ENCODE measurements at regions not wholly inside any gene's neighbourhood (a gene's known extent, or its start where the extent isn't known, plus 50 kb on each side); places are given as distances from the start of the nearest gene placed in this dataset.

DNA sequence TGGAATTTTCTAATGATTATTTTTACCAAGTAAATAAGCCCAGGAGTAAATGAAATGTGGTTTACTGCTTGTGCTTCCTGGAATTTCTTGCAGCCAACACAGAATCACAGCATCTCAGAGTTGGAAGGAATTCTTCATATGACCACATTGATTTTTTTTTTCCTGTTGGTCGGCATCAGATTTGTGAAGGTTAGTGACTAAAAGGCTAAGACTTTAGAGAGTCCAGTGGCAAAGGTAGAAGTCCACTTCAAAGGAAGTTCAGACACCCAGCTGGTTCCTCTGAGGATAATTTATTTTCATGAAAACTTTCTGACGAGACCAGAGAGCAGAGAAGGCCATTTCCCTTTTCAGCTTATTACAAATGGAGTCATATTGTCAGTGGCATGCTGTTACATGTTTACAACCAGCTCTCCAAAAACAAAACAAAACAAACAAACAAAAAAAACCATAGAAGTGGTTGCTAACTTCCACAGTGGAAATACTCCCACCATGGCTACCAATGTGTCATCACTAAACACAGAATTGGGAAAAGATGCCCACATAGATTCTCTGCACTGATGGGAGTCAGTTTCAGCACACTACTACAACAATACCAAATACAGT, 77.2 kb upstream of the CDC42BPA start:
- no peaks in the 10 kb centered on the region for H3K4me1 ChIP-seq (ENCODE audit: control insufficient read depth, insufficient read depth, low read length)
- no peak overlapping the region for H3K9ac ChIP-seq (ENCODE audit: low read length)
- H3K9me3 ChIP-seq (ENCODE audit: control insufficient read depth, insufficient read depth, low read depth, low read length) = no peaks in the 10 kb centered on the region
- no peaks in the 10 kb centered on the region for H3K36me3 ChIP-seq (ENCODE audit: control insufficient read depth, insufficient read depth, low read length)
- no peak overlapping the region for H3K4me3 ChIP-seq (ENCODE audit: low read depth, low read length)
- H3K27me3 ChIP-seq (ENCODE audit: control insufficient read depth, insufficient read depth, low read length) = no peaks in the 10 kb centered on the region
- no peak overlapping the region for H3K27ac ChIP-seq (ENCODE audit: low read depth, low read length)

GRCh38 chr1:227392984-227393764, 74.9 kb upstream of the CDC42BPA start:
- Histone ChIP-seq H3K27ac (ENCODE audit: low read depth, low read length) (no peak overlapping the region), H3K9ac (ENCODE audit: low read length) (no peak overlapping the region), H3K4me3 (ENCODE audit: low read depth, low read length) (no peak overlapping the region), H3K36me3 (ENCODE audit: control insufficient read depth, insufficient read depth, low read length) (no peaks in the 10 kb centered on the region), H3K4me1 (ENCODE audit: control insufficient read depth, insufficient read depth, low read length) (peaks cover 3% of the 10 kb centered on the region; the same call in 1 of the 2 replicates), H3K9me3 (ENCODE audit: control insufficient read depth, insufficient read depth, low read depth, low read length) (no peaks in the 10 kb centered on the region), H3K27me3 (ENCODE audit: control insufficient read depth, insufficient read depth, low read length) (no peaks in the 10 kb centered on the region)

- no peak overlapping the region for H3K4me3 ChIP-seq (ENCODE audit: low read depth, low read length)
- no peak overlapping the region for H3K9ac ChIP-seq (ENCODE audit: low read length)
- no peaks in the 10 kb centered on the region for H3K9me3 ChIP-seq (ENCODE audit: control insufficient read depth, insufficient read depth, low read depth, low read length)
- H3K27me3 ChIP-seq (ENCODE audit: control insufficient read depth, insufficient read depth, low read length) = no peaks in the 10 kb centered on the region
- no peak overlapping the region for H3K27ac ChIP-seq (ENCODE audit: low read depth, low read length)
- peaks cover 3% of the 10 kb centered on the region; the same call in 1 of the 2 replicates for H3K4me1 ChIP-seq (ENCODE audit: control insufficient read depth, insufficient read depth, low read length)
- H3K36me3 ChIP-seq (ENCODE audit: control insufficient read depth, insufficient read depth, low read length) = no peaks in the 10 kb centered on the region
Observed at GRCh38 chr1:227391879-227392278, 73.6 kb upstream of the CDC42BPA start.

GRCh38 chr1:227391211-227391610, 72.9 kb upstream of the CDC42BPA start:
- Histone ChIP-seq H3K4me1 (ENCODE audit: control insufficient read depth, insufficient read depth, low read length) (peaks cover 3% of the 10 kb centered on the region; the same call in 1 of the 2 replicates), H3K27ac (ENCODE audit: low read depth, low read length) (no peak overlapping the region), H3K9ac (ENCODE audit: low read length) (no peak overlapping the region), H3K4me3 (ENCODE audit: low read depth, low read length) (no peak overlapping the region), H3K27me3 (ENCODE audit: control insufficient read depth, insufficient read depth, low read length) (no peaks in the 10 kb centered on the region), H3K36me3 (ENCODE audit: control insufficient read depth, insufficient read depth, low read length) (no peaks in the 10 kb centered on the region), H3K9me3 (ENCODE audit: control insufficient read depth, insufficient read depth, low read depth, low read length) (no peaks in the 10 kb centered on the region)

DNA sequence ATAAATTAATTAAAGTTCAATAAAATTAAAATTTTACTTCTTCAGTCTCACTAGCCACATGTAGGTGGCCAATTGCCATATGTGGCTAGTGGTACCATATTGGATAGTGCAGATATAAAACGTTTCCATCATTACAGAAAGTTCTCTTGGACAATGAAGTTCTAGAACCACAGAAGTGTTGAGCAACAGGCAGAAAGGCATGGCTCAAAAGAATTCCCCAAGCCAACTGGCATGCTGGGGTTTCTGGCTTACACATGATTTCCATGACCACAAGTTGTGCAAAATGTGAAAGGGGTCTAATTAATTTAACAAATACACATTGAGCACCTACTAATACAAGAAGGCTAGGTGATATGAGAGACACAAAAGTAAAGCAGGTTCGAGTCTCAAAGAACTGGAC, 72.2 kb upstream of the CDC42BPA start:
- no peaks in the 10 kb centered on the region for H3K9me3 ChIP-seq (ENCODE audit: control insufficient read depth, insufficient read depth, low read depth, low read length)
- H3K27me3 ChIP-seq (ENCODE audit: control insufficient read depth, insufficient read depth, low read length) = no peaks in the 10 kb centered on the region
- no peak overlapping the region for H3K27ac ChIP-seq (ENCODE audit: low read depth, low read length)
- H3K4me3 ChIP-seq (ENCODE audit: low read depth, low read length) = no peak overlapping the region
- H3K4me1 ChIP-seq (ENCODE audit: control insufficient read depth, insufficient read depth, low read length) = peaks cover 3% of the 10 kb centered on the region; the same call in 1 of the 2 replicates
- H3K9ac ChIP-seq (ENCODE audit: low read length) = no peak overlapping the region
- no peaks in the 10 kb centered on the region for H3K36me3 ChIP-seq (ENCODE audit: control insufficient read depth, insufficient read depth, low read length)

GRCh38 chr1:227388214-227389168, 70.2 kb upstream of the CDC42BPA start:
- Histone ChIP-seq H3K36me3 (ENCODE audit: control insufficient read depth, insufficient read depth, low read length) (no peaks in the 10 kb centered on the region), H3K9ac (ENCODE audit: low read length) (no peak overlapping the region), H3K27ac (ENCODE audit: low read depth, low read length) (no peak overlapping the region), H3K9me3 (ENCODE audit: control insufficient read depth, insufficient read depth, low read depth, low read length) (no peaks in the 10 kb centered on the region), H3K4me1 (ENCODE audit: control insufficient read depth, insufficient read depth, low read length) (peaks cover 3% of the 10 kb centered on the region; the same call in 1 of the 2 replicates), H3K4me3 (ENCODE audit: low read depth, low read length) (no peak overlapping the region), H3K27me3 (ENCODE audit: control insufficient read depth, insufficient read depth, low read length) (no peaks in the 10 kb centered on the region)

GRCh38 chr1:227379555-227379892, 61.2 kb upstream of the CDC42BPA start:
- Histone ChIP-seq H3K4me3 (ENCODE audit: low read depth, low read length) (no peak overlapping the region), H3K27me3 (ENCODE audit: control insufficient read depth, insufficient read depth, low read length) (no peaks in the 10 kb centered on the region), H3K4me1 (ENCODE audit: control insufficient read depth, insufficient read depth, low read length) (peaks cover 20% of the 10 kb centered on the region; the same call in 1 of the 2 replicates), H3K9me3 (ENCODE audit: control insufficient read depth, insufficient read depth, low read depth, low read length) (no peaks in the 10 kb centered on the region), H3K36me3 (ENCODE audit: control insufficient read depth, insufficient read depth, low read length) (no peaks in the 10 kb centered on the region), H3K9ac (ENCODE audit: low read length) (no peak overlapping the region), H3K27ac (ENCODE audit: low read depth, low read length) (no peak overlapping the region)

DNA sequence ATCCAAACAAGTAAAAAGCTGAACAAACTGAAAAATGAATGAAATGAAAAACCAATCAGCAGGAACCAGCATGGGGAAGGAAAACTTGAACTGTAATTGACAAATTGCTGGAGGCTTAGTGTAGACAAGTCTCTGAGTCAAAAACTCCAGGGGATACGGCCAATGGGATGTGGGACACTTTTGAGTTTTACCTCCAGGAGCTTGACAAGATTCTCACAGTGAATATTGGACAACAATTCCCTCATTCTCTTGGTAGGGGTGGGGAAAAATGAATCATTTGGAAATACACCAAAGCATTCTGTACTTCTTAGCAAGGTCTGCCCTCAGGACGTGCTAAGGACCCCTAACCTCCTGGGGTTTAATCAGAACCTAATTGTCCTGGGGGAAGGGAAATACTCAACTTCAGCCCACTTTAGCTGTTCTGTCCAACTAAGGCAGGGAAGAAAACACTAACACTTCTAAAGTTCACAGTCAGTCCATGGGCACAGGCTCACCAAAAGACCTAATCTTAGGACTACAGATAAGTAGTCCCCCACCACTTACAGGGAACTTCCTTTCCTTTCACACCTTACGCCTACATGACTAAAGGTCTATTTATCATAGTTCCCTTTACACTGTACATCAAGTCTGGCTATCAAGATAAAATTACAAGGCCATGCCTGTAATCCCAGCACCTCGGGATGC, 60.7 kb upstream of the CDC42BPA start:
- no peak overlapping the region for H3K27ac ChIP-seq (ENCODE audit: low read depth, low read length)
- H3K36me3 ChIP-seq (ENCODE audit: control insufficient read depth, insufficient read depth, low read length) = no peaks in the 10 kb centered on the region
- peaks cover 20% of the 10 kb centered on the region; the same call in 1 of the 2 replicates for H3K4me1 ChIP-seq (ENCODE audit: control insufficient read depth, insufficient read depth, low read length)
- no peaks in the 10 kb centered on the region for H3K27me3 ChIP-seq (ENCODE audit: control insufficient read depth, insufficient read depth, low read length)
- no peaks in the 10 kb centered on the region for H3K9me3 ChIP-seq (ENCODE audit: control insufficient read depth, insufficient read depth, low read depth, low read length)
- no peak overlapping the region for H3K9ac ChIP-seq (ENCODE audit: low read length)
- no peak overlapping the region for H3K4me3 ChIP-seq (ENCODE audit: low read depth, low read length)

- Histone ChIP-seq H3K36me3 (ENCODE audit: control insufficient read depth, insufficient read depth, low read length) (no peaks in the 10 kb centered on the region), H3K4me3 (ENCODE audit: low read depth, low read length) (no peak overlapping the region), H3K9me3 (ENCODE audit: control insufficient read depth, insufficient read depth, low read depth, low read length) (no peaks in the 10 kb centered on the region), H3K27me3 (ENCODE audit: control insufficient read depth, insufficient read depth, low read length) (no peaks in the 10 kb centered on the region), H3K27ac (ENCODE audit: low read depth, low read length) (no peak overlapping the region), H3K9ac (ENCODE audit: low read length) (no peak overlapping the region), H3K4me1 (ENCODE audit: control insufficient read depth, insufficient read depth, low read length) (peaks cover 20% of the 10 kb centered on the region; the same call in 1 of the 2 replicates)
Observed at GRCh38 chr1:227378181-227378580, 59.9 kb upstream of the CDC42BPA start.

- Histone ChIP-seq H3K27ac (ENCODE audit: low read depth, low read length) (no peak overlapping the region), H3K27me3 (ENCODE audit: control insufficient read depth, insufficient read depth, low read length) (no peaks in the 10 kb centered on the region), H3K36me3 (ENCODE audit: control insufficient read depth, insufficient read depth, low read length) (no peaks in the 10 kb centered on the region), H3K4me1 (ENCODE audit: control insufficient read depth, insufficient read depth, low read length) (peaks cover 24% of the 10 kb centered on the region; the same call in 1 of the 2 replicates), H3K4me3 (ENCODE audit: low read depth, low read length) (no peak overlapping the region), H3K9me3 (ENCODE audit: control insufficient read depth, insufficient read depth, low read depth, low read length) (no peaks in the 10 kb centered on the region), H3K9ac (ENCODE audit: low read length) (no peak overlapping the region)
Observed at GRCh38 chr1:227374846-227375245, 56.6 kb upstream of the CDC42BPA start.

Data from HUES6 (cell line).